HG02938 (cell line): ENCODE measurements at regions not wholly inside any gene's neighbourhood (a gene's known extent, or its start where the extent isn't known, plus 50 kb on each side); places are given as distances from the start of the nearest gene placed in this dataset.
"Not testable (repeated sequence)": the region's sequence is repeated elsewhere in the genome, so short reads cannot be mapped to it uniquely, and the experiment has no call there.

ENCODE experiments used
- ATAC-seq: cut with Tn5 transposase; IDR thresholded peaks from one replicate; pipeline ENCODE4 v1.9.1; 2021; ENCODE audit warnings: mild to moderate bottlenecking, moderate library complexity; ENCODE audit not compliant: unreplicated experiment

DNA sequence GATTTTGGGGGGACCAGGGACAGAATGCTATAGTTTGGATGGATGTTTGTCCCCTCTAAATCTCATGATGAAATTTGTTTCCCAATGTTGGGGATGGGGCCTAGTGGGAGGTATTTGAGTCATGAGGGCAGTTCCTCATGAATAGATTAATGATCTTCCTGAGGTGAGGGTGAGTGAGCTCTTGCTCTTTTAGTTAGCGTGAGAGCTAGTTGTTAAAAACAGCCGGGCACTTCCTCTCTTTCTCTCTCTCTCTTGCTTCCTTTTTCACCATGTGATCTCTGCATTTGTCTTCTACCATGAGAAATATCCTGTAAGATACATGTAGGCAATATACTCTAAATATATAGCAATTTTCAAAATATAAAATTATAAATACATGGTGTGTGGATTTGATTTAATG, 290.8 kb upstream of the PCDH9 start:
- ATAC-seq, result no peak

DNA sequence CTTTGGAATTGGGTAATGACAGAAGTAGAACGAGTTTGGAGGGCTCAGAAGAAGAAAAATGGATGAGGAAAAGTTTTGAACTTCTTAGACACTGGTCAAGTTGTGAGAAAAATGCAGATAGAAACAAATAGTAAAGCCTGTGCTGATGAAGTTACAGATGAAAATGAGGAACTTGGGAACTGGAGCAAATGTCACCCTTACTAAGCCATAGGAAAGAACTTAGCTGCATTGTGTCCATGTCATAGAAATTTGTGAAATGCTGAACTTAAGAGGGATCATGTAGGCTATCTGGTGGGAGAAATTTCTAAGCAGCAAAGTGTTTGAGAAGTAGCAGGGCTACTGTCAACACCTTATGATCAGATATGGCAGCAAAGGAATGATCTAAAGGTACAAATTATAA, 289.2 kb upstream of the PCDH9 start:
- ATAC-seq, result no peak

DNA sequence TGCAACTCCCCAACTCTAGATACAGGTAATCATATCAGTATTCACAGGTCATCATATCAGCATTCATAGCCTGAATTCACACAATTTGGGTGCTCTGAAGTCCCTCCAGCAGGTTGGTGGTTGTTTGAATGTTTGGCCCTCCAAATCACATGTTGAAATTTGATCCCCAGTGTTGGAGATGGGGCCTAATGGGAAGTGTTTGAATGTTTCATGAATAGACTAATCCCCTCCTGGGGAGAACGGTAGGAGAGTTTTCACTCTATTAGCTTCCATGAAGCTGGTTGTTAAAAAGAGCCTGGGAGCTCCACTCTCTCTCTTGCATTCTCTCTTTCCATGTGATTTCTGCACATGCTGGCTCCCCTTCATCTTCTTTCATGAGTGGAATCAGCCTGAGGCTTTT, 288.6 kb upstream of the PCDH9 start:
- no peak for ATAC-seq

DNA sequence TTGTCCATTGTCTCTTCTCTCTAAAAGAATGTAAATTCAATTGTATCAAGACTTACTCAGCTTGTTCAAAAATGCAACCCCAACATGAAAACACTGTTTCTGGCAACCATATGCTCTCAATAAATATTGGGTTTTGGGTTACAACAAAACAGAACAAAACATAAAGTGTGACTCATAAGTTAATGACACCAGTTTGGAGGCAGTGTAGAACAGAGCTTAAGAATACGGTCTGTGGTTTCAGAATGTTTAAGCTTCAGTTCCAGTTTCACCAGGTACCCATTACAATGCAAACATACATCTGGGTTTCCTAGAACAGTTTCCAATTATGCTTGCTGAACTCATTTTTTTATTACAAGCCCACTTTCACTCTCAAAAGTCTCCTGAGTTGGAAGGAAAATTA, 285.8 kb upstream of the PCDH9 start:
- peak; percentile 80 for ATAC-seq

DNA sequence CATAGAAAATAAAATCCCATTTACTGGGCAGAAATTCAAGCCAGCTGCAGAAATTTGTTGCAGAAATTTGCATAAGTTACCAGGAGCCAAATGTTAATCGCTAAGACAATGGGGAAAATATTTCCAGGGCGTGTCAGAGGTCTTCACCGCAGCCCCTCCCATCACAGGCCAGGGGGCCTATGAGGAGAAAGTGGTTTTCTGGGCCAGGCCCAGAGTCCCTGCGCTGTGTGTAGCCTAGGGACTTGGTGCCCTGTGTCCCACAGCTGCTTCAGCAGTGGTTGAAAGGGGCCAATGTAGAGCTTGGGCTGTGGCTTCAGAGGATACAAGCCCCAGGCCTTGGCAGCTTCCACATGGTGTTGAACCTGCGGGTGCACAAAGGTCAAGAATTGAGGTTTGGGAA, 278.9 kb upstream of the PCDH9 start:
- ATAC-seq, result no peak

DNA sequence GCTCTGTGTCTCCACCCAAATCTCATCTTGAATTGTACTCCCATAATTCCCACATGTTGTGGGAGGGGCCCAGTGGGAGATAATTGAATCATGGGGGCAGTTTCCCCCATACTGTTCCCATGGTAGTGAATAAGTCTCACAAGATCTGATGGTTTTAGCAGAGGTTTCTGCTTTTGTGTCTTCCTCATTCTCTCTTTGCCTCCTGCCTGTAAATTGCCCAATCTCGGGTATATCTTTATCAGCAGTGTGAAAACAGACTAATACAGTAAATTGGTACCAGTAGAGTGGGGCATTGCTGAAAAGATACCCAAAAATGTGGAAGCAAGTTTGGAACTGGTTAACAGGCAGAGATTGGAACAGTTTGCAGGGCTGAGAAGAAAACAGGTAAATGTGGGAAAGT, 278.1 kb upstream of the PCDH9 start:
- ATAC-seq, result not testable (repeated sequence)

DNA sequence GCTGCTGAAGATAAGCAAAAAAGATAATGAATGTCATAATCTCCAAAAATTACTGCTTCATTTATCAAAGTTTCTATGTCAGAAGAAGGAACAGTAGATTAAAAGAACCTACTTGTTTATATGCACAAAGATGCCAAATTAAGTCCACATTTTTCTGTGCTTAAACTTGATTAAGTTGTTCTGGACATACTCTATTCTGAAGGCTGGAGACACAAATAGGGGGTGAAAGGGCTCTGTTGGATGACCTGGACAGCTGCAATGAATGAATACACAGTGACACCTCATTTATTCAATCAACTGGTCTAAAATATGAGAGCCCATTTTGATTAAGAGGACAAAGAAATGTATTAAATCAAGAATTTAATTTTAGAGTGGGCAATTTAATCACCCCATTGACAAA, 276.3 kb upstream of the PCDH9 start:
- ATAC-seq, result no peak

DNA sequence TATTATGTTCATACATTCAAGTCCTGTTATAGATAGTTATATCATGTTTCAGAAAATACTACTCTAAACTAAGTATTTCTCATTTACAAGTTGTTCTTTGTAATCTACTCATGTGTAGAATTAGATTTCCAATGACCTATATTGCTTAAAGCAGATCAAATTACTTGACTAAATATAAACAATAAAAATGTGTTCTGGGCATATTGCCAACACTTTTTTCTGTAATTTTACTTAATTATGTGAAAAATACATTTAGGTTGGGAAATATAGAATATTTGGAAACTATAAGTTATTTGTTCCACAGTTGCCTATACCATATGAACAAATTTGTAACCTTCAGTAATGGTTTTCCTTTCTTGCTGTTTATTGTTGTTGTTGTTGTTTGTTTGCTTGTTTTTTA, 275.2 kb upstream of the PCDH9 start:
- ATAC-seq, result no peak

DNA sequence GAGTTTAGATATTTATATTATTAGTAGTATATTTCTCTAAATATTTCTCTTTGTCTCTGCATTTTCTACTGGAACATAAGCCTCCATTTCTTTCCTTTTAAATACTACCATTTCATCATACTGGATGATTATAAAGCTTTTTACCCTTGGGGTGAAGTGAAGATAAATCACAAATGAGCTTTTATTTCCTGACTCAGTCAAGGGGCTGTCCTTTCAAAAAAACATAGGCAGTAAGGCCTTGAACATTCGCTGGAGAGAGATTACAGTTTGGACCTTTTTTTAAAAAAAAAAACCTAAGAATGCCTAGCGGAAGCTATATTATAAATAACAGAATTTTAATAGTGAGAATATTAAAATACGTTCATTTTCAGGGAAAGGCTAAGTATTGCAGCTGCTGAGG, 268.8 kb upstream of the PCDH9 start:
- ATAC-seq, result no peak

DNA sequence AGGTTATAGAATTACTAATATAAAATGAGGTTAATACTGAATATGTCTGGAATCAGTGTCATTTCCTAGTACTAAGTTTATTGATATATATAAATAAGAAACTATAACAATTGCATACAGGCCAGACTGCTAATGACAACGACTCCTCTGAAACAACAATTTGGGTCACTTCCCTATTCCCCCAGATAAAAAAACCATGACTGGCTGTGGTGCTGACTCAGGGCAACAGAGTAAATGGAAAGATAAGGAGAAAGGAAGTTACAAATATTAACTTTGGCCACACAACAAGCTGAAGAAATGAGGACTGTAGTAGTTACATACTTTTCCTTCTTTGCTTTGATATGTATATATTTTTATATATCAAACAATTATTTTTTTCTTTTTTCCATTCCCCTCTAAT, 263.7 kb upstream of the PCDH9 start:
- ATAC-seq, result no peak

DNA sequence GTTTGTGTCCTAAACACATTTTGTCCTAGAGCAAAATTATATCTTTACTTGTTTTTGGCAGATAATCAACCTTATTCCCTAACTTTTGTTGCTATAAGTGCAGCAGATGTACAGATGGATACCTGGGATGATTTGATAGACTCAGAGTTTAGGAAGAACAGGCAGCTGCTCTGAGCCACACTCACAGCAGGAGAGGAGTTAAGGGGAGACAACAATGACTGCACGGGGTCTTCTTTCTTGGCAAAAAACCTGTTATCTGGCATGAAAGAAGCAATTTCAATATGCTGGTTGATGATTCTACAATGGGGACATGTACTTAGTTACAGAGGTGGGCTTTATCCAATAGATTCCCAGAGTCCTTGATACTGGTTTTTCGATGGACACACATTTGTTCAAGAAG, 258.9 kb upstream of the PCDH9 start:
- no peak for ATAC-seq

DNA sequence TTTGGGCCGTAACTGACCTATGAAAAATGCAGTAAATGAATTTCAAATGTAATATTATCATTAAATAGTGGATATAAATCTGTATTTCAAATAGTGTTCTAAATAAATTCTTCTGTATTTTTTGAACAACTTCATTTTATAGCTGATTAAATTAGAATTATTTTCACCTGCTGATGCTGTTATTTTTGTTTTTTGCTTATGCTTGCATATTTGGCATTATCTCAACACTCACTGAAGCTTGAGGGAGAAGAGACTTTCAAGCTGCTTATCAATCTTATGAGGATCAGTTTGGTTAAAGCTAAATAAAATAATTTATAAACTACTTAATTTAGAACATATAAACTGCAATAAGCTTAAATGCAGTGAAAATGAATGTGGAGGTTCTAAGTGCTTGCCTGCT, 251.3 kb upstream of the PCDH9 start:
- ATAC-seq, result no peak

DNA sequence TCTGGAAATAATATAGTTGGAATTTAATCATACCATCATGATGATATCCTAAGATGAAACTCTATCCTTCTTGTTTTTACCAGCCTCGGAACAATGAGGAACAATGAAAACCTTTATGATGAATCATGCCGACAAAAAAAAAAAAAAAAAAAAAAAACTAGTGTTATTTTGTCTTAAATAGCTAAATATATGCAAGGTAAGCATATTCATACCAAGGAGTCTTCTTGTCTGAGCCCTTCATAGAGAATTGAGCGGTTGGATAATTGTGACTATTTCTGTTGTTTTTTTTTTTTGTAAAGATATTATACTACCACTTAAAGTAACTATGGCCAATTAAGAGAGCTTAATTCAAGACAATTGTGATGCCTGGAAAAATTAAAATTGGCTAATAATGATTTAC, 244.0 kb upstream of the PCDH9 start:
- ATAC-seq, result no peak

DNA sequence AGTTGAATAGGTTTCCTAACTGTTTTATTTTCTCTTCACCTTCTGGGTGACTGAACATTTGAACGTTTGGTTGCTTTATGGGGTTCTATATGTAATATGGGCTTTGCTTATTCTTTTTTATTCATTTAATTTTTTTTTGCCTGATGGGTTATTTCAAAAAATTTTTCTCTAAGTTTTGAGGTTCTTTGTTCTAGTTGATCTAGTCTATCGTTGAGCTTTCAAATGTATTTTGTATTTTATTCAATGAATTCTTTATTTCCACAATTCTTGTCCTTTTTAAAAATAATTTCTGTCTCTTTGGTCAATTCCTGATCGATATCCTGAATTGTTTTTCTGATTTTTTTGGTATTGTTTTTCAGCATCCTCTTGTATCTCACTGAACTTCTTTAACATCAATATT, 239.5 kb upstream of the PCDH9 start:
- no peak for ATAC-seq

DNA sequence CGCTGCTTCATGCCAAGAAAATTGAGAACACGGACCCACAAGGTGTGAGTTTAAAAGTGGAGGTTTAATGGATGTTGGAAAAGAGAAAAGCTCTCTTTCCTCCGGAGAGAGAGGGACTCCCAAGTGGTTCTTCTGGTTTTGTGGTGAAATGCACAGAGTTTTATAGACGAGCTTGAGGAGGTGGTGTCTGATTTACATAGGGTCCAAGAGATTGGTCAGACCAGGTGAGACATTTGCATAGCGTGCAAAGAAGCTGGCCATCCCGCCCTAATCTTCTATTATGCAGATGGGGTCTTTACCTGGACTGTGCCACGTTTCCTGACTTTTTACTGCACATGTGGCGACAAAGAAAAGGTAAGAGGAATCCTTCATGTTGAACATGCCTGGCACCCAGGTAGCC, 236.4 kb upstream of the PCDH9 start:
- ATAC-seq, result no peak

DNA sequence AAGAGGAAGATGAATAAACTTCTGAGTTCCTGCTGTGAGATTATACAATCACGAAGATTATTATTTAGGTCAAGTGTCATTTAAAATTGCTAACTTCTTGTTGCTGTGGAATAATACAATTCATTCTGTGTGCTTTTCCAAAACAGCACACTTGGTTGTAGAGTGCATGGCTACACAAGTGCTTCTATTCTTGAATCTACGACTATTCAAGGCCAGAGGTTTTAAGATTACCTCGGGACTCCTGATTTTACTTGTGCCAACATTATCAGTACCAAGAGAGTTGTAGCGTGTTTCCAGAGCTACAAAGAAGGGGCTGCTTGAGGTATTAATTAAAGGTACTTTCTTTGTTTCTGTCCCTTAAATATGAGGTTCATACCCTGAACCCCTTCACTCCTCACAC, 234.0 kb upstream of the PCDH9 start:
- no peak for ATAC-seq

DNA sequence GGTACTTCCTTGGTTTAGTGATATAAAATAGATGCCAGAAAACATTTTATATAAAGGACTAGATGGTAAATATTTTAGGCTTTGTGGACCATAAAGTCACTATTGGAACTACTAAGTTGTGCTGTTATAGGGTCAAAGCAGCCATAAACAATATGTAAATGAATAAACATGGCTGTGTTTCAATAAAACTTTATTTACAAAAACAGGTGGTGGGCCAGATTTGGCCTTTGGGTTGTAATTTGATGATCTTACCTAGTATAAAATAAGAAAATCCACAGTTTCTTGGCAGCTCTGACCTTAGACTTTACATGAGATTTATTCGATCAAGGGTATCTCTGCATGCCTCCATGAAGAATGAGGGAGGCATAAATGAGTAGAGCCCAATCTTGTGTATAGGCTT, 232.0 kb upstream of the PCDH9 start:
- no peak for ATAC-seq

DNA sequence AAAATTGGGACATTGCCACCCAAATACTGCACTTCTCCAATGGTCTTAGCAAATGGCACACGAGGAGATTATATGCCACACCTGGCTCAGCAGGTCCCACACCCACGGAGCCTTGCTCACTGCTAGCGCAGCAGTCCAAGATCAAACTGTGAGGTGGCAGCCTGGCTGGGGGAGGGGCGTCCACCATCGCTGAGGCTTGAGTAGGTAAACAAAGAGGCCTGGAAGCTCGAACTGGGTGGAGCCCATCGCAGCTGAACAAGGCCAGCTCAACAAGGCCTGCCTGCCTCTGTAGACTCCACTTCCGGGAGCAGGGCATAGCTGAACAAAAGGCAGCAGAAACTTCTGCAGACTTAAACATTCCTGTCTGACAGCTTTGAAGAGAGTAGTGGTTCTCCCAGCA, 222.4 kb upstream of the PCDH9 start:
- ATAC-seq, result not testable (repeated sequence)

DNA sequence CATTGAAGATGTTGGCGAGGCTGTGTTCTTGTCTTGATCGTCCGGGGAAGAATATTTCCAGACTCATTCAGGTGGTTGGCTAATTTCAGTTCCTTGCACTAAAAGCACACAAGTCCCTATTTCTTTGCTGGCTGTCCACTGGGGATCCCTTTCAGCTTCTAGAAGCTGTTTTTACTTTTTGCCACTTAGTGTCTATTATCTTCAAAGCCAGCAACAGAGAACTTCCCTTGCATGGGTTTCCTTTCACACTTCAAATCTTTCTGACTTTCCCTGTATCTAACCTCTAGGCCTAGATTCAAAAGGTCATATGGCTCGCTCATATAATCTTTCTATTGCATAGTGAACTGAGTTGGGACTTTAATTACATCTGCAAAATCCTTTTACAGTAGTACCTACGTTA, 215.3 kb upstream of the PCDH9 start:
- ATAC-seq, result no peak

DNA sequence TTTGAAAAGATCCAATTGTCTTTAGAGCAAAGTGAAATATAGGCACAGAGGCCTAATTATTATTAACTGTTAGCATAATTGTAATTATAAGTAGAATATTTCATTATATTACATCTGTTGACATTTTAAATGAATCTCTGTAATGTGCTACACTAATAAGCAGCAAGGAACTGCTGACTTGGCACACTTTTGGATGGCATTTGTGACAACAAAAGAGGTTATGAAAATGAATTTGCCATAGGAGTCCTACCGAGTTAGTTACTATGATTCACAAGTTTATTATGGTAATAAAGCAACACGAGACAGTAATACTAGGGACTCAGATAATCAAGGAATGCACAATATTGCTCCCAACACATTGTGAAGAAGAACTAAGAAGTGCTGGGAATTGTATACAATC, 213.8 kb upstream of the PCDH9 start:
- ATAC-seq, result no peak

DNA sequence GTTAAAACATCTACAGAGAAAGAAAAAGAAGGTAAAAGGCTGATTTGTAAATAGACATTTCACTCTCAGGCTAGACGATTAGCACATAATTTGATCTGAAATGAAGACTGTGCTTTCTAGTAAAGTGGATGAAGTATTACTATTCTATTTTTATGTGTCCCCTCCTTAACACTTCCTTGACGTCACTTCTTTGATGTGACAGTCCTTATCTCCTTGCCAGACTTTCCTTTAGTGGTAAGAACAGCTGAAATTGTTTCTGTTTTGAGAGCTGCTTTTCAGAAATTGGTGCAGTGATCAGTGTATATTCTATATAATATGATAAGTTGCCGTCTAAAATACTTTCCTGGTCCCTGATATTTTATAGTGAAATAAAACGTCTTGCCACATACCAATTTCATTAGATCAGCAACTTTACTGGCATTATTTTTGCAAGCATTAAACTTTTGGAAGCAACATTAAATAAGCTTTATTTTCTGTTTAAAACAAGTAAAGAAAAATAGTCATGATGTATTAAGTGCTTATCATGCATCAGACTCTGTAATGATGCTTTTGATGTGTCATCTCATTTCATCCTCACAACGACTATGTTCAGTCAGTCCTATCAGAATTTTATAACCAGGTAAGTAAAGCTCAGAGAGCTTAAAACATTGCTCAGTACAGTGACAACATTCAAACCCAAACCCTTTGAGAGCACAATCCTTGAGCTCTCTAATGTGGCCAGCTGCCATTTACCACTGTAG, 210.3 kb upstream of the PCDH9 start:
- ATAC-seq, result no peak

DNA sequence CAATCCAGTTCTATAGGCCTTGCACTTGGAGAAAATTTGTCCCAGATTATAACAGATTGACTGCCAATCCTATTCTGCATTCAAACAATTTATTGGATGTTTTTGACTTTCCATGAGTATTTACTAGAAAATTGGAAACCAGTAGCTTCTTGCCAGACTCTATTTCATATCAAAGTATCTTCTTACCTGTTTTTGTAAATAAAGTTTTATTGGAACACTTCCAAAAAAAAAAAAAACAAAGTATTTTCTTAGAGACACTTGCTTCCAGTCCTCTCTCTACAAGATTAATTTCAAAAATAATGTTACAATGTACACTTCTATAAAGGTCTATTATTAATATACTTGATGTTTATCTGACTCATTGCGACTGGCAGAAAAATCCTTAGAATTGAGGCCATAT, 209.2 kb upstream of the PCDH9 start:
- no peak for ATAC-seq

DNA sequence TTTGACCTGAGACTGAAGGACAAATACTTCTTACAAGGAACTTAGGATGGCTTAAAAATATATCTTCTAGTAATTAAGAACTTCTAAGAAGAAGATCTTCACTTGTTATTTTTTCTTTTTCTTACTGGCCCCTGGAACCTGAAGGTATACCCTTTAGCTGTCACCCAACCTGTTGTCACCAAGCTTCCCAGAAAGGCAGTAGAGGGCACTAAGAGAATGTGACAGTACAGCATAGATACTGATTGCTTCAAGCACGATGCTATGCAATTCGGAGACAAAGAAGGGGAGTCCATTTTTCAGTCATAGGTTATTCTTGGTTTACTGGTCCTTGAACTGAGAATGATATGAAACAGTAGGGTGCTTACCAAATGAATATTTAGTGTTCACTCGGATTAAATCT, 208.3 kb upstream of the PCDH9 start:
- no peak for ATAC-seq
